HEK293 (cell line): ENCODE measurements at regions not wholly inside any gene's neighbourhood (a gene's known extent, or its start where the extent isn't known, plus 50 kb on each side); places are given as distances from the start of the nearest gene placed in this dataset.

ENCODE experiments used
- CTCF ChIA-PET: fragments of 350-600 bp; formaldehyde crosslinking; extraction: SDS; loops from one replicate; lab custom pipeline; 2021; ENCODE audit warnings: antibody characterized with exemption; lab: Yijun Ruan, JAX
- POLR2A ChIA-PET: fragments of 300-600 bp; formaldehyde crosslinking; extraction: SDS; loops from one replicate; lab custom pipeline; 2020; ENCODE audit warnings: antibody characterized with exemption, inconsistent platforms; lab: Yijun Ruan, JAX
- H3K27ac ChIP-seq: fragments of 200-500 bp; sonication (Bioruptor generic); 2 replicates; pipeline ENCODE4 v1.5.1; 2014; ENCODE audit warnings: low read depth, low read length, control low read depth, inconsistent platforms; ENCODE audit errors: extremely low read depth
- H3K36me3 ChIP-seq, 2 experiments: fragments of 200-500 bp in 1 of 2; sonication (Bioruptor generic) in 1 of 2; 1 replicate in 1 of 2; 2 replicates in 1 of 2; pipeline ENCODE4 v1.5.1; 2014 to 2017; ENCODE audit warnings: inconsistent platforms in 2 of 2, low read length in 2 of 2; ENCODE audit not compliant: control insufficient read depth in 2 of 2, insufficient read depth in 1 of 2
- H3K4me1 ChIP-seq: fragments of 200-500 bp; sonication (Bioruptor generic); 2 replicates; pipeline ENCODE4 v1.5.1; 2014; ENCODE audit warnings: mild to moderate bottlenecking, low read length, inconsistent platforms; ENCODE audit not compliant: control insufficient read depth, insufficient read depth
- H3K4me3 ChIP-seq: 2 replicates; pipeline ENCODE4 v1.5.1; 2011; ENCODE audit warnings: low read depth, mild to moderate bottlenecking, control low read depth, low read length, moderate library complexity
- H3K9me3 ChIP-seq: fragments of 200-500 bp; sonication (Bioruptor generic); 2 replicates; pipeline ENCODE4 v1.5.1; 2014; ENCODE audit warnings: low read depth, low read length, inconsistent platforms; ENCODE audit not compliant: control insufficient read depth, insufficient read depth
- BCL11A ChIP-seq: fragments of 450-650 bp; formaldehyde crosslinking; IDR thresholded peaks from 2 replicates; pipeline ENCODE4 v1.5.1; 2016; ENCODE audit warnings: low read depth, missing biosample characterization, missing genetic modification characterization
- ELK4 ChIP-seq: IDR thresholded peaks from 2 replicates; pipeline ENCODE4 v1.6.1; 2011; ENCODE audit warnings: mild to moderate bottlenecking, low read depth, low read length, borderline replicate concordance
- KLF17 ChIP-seq: fragments of 450-650 bp; formaldehyde crosslinking; IDR thresholded peaks from 2 replicates; pipeline ENCODE4 v1.5.1; 2016; ENCODE audit warnings: missing biosample characterization, missing genetic modification characterization
- KLF7 ChIP-seq: fragments of 450-650 bp; formaldehyde crosslinking; IDR thresholded peaks from 2 replicates; pipeline ENCODE4 v1.5.1; 2016; ENCODE audit warnings: missing biosample characterization, missing genetic modification characterization, borderline replicate concordance
- PBX3 ChIP-seq: sonication (generic); formaldehyde crosslinking; IDR thresholded peaks from 2 replicates; pipeline ENCODE4 v1.8.1; 2022; ENCODE audit warnings: mild to moderate bottlenecking, moderate library complexity, missing genetic modification reagents
- SP7 ChIP-seq: fragments of 450-650 bp; formaldehyde crosslinking; IDR thresholded peaks from 2 replicates; pipeline ENCODE4 v1.5.1; 2016; ENCODE audit warnings: missing biosample characterization, missing genetic modification characterization
- ZBTB44 ChIP-seq: fragments of 450-650 bp; IDR thresholded peaks from 2 replicates; pipeline ENCODE4 v1.5.1; 2018; ENCODE audit warnings: missing biosample characterization, mild to moderate bottlenecking, missing genetic modification characterization
- ZEB2 ChIP-seq: fragments of 450-650 bp; formaldehyde crosslinking; IDR thresholded peaks from 2 replicates; pipeline ENCODE4 v1.5.1; 2016; ENCODE audit warnings: missing biosample characterization, missing genetic modification characterization
- ZNF133 ChIP-seq: fragments of 450-650 bp; formaldehyde crosslinking; IDR thresholded peaks from 2 replicates; pipeline ENCODE4 v1.5.1; 2016; ENCODE audit warnings: missing biosample characterization, missing genetic modification characterization
- ZNF138 ChIP-seq: fragments of 450-650 bp; formaldehyde crosslinking; IDR thresholded peaks from 2 replicates; pipeline ENCODE4 v1.5.1; 2016; ENCODE audit warnings: missing biosample characterization, missing genetic modification characterization, borderline replicate concordance
- ZNF16 ChIP-seq: fragments of 450-650 bp; formaldehyde crosslinking; IDR thresholded peaks from 2 replicates; pipeline ENCODE4 v1.5.1; 2016; ENCODE audit warnings: low read depth, missing biosample characterization, missing genetic modification characterization
- ZNF174 ChIP-seq: fragments of 450-650 bp; formaldehyde crosslinking; IDR thresholded peaks from 2 replicates; pipeline ENCODE4 v1.5.0; 2017; ENCODE audit warnings: missing biosample characterization, mild to moderate bottlenecking, missing genetic modification characterization
- ZNF354C ChIP-seq: fragments of 450-650 bp; formaldehyde crosslinking; IDR thresholded peaks from 2 replicates; pipeline ENCODE4 v1.5.1; 2016; ENCODE audit warnings: missing biosample characterization, missing genetic modification characterization, low read depth, borderline replicate concordance
- ZNF366 ChIP-seq: fragments of 450-650 bp; formaldehyde crosslinking; conservative IDR thresholded peaks from 2 replicates; pipeline ENCODE4 v1.5.1; 2016; ENCODE audit warnings: missing biosample characterization, missing genetic modification characterization
- ZNF394 ChIP-seq: fragments of 450-650 bp; formaldehyde crosslinking; IDR thresholded peaks from 2 replicates; pipeline ENCODE4 v1.5.1; 2016; ENCODE audit warnings: missing biosample characterization, missing genetic modification characterization, mild to moderate bottlenecking, moderate library complexity, borderline replicate concordance
- ZNF514 ChIP-seq: fragments of 450-650 bp; formaldehyde crosslinking; IDR thresholded peaks from 2 replicates; pipeline ENCODE4 v1.5.1; 2016; ENCODE audit warnings: missing biosample characterization, missing genetic modification characterization
- ZNF529 ChIP-seq: fragments of 450-650 bp; formaldehyde crosslinking; IDR thresholded peaks from 2 replicates; pipeline ENCODE4 v1.5.1; 2017; ENCODE audit warnings: missing genetic modification characterization, missing biosample characterization; ENCODE audit not compliant: insufficient replicate concordance
- ZNF600 ChIP-seq: fragments of 450-650 bp; formaldehyde crosslinking; IDR thresholded peaks from 2 replicates; pipeline ENCODE4 v1.5.1; 2016; ENCODE audit warnings: missing biosample characterization, missing genetic modification characterization
- ZNF658 ChIP-seq: fragments of 450-650 bp; formaldehyde crosslinking; IDR thresholded peaks from 2 replicates; pipeline ENCODE4; 2016; ENCODE audit warnings: missing biosample characterization, missing genetic modification characterization
- ZNF768 ChIP-seq: fragments of 450-650 bp; formaldehyde crosslinking; IDR thresholded peaks from 2 replicates; pipeline ENCODE4 v1.5.1; 2018; ENCODE audit warnings: missing biosample characterization, mild to moderate bottlenecking, missing genetic modification characterization
- ZNF791 ChIP-seq: fragments of 450-650 bp; formaldehyde crosslinking; IDR thresholded peaks from 2 replicates; pipeline ENCODE4 v1.5.1; 2016; ENCODE audit warnings: missing biosample characterization, missing genetic modification characterization
- TF ChIP-seq, protein P1 (sequence below): fragments of 450-650 bp; formaldehyde crosslinking; IDR thresholded peaks from 2 replicates; pipeline ENCODE4 v1.5.1; 2017; ENCODE audit warnings: missing biosample characterization, missing genetic modification characterization

DNA sequence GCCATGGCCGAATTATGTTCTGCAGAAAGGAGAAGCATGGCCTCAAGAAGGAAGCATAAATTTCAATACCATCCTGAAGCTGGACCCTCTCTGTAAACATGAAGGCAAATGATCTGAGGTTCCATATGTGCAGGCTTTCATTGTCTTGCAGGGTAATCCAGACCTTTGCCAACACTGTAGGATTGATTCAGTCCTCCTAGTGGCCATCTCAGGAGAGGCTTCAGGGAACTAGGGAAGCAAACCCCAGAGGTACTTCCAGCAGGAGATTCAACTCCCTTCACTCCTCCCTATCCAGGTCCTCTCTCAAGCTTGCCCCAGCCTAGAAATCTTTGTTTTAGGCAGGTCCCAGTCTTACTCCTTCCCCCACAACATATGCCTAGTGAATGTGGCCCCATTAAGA is 99.3 kb upstream of the HCN1 start (continued):
- TF ChIP-seq, protein P1, sequence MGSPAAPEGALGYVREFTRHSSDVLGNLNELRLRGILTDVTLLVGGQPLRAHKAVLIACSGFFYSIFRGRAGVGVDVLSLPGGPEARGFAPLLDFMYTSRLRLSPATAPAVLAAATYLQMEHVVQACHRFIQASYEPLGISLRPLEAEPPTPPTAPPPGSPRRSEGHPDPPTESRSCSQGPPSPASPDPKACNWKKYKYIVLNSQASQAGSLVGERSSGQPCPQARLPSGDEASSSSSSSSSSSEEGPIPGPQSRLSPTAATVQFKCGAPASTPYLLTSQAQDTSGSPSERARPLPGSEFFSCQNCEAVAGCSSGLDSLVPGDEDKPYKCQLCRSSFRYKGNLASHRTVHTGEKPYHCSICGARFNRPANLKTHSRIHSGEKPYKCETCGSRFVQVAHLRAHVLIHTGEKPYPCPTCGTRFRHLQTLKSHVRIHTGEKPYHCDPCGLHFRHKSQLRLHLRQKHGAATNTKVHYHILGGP (tag by site-specific recombination): no peak
- no peak for TF ChIP-seq ZNF768 (tag by site-specific recombination)
- TF ChIP-seq ZNF133 (tag by site-specific recombination): no peak
- no peak for TF ChIP-seq BCL11A (tag by site-specific recombination)
- TF ChIP-seq, all 188 proteins: peak for 0

GRCh38 chr5:45793638-45794532 is 97.7 kb upstream of the HCN1 start:
- POLR2A ChIA-PET: no interaction called here
- no peak overlapping the region for H3K27ac ChIP-seq

More at GRCh38 chr5:45793638-45794532, 97.7 kb upstream of the HCN1 start:
- Histone ChIP-seq H3K4me1 (no peaks in the 10 kb centered on the region), H3K4me3 (no peak overlapping the region), H3K36me3 (no peaks in the 10 kb centered on the region), H3K9me3 (no peaks in the 10 kb centered on the region; the same call in 1 of the 2 replicates)
- CTCF ChIA-PET: no interaction called here
- TF ChIP-seq ZNF514 (tag by site-specific recombination) (no peak), ZNF600 (tag by site-specific recombination) (no peak), ZEB2 (tag by site-specific recombination) (no peak), KLF17 (no peak), SP7 (tag by site-specific recombination) (no peak), ZNF174 (no peak), ZNF394 (tag by site-specific recombination) (no peak), ZNF354C (tag by site-specific recombination) (no peak), PBX3 (CRISPR knock-in tag) (no peak), KLF7 (tag by site-specific recombination) (no peak), ELK4 (no peak), ZNF791 (no peak), ZNF16 (tag by site-specific recombination) (no peak), ZNF658 (tag by site-specific recombination) (no peak), ZNF138 (tag by site-specific recombination) (no peak), ZNF529 (tag by site-specific recombination) (no peak), ZNF366 (tag by site-specific recombination) (no peak), ZBTB44 (tag by site-specific recombination) (no peak)
